WTC11 (cell line): ENCODE measurements at regions not wholly inside any gene's neighbourhood (a gene's known extent, or its start where the extent isn't known, plus 50 kb on each side); places are given as distances from the start of the nearest gene placed in this dataset.

ENCODE experiments used
- ATAC-seq: fragments of 200-7000 bp; cut with Tn5 transposase; 2 replicates; pipeline ENCODE4 v1.10.0; 2021; ENCODE audit warnings: mild to moderate bottlenecking, moderate library complexity
- CTCF ChIA-PET: fragments of 300-600 bp; sonication (Branson Sonifier 250); formaldehyde crosslinking; loops from one replicate; lab custom pipeline; 2021; ENCODE audit warnings: antibody characterized with exemption; lab: Charles Lee
- POLR2A ChIA-PET: fragments of 350-600 bp; sonication (Branson Sonifier 250); formaldehyde crosslinking; loops from one replicate; lab custom pipeline; 2021; ENCODE audit warnings: antibody characterized with exemption; lab: Charles Lee
- DNase-seq: peaks from one replicate; pipeline ENCODE4 v3.0.0; 2021; ENCODE audit warnings: low spot score
- H3K27ac Mint-ChIP-seq: 2 replicates; pipeline ENCODE4 v1.8.0; 2021; ENCODE audit warnings: mixed read lengths
- H3K27me3 Mint-ChIP-seq: 2 replicates; pipeline ENCODE4 v1.8.0; 2021; ENCODE audit warnings: low read depth, mild to moderate bottlenecking, moderate library complexity, mixed read lengths
- H3K36me3 Mint-ChIP-seq: 2 replicates; pipeline ENCODE4 v1.8.0; 2021; ENCODE audit warnings: mixed read lengths
- H3K4me1 Mint-ChIP-seq: 2 replicates; pipeline ENCODE4 v1.8.0; 2022; ENCODE audit warnings: mixed read lengths
- H3K4me3 Mint-ChIP-seq: 2 replicates; pipeline ENCODE4 v1.8.0; 2021; ENCODE audit warnings: mild to moderate bottlenecking, moderate library complexity, mixed read lengths
- H3K9me3 Mint-ChIP-seq: 2 replicates; pipeline ENCODE4 v1.8.0; 2021; ENCODE audit warnings: mixed read lengths
- CBFB ChIP-seq: sonication (generic); formaldehyde crosslinking; IDR thresholded peaks from 2 replicates; pipeline ENCODE4 v1.8.1; 2022; ENCODE audit warnings: mild to moderate bottlenecking, low read depth, missing genetic modification reagents
- CTCF ChIP-seq: fragments of 200-600 bp; IDR thresholded peaks from 2 replicates; pipeline ENCODE4 v1.8.0; 2022; ENCODE audit warnings: antibody characterized with exemption
- E2F1 ChIP-seq: sonication (generic); formaldehyde crosslinking; IDR thresholded peaks from 2 replicates; pipeline ENCODE4 v1.8.0; 2022; ENCODE audit warnings: mild to moderate bottlenecking, missing genetic modification reagents
- E2F5 ChIP-seq: sonication (generic); formaldehyde crosslinking; IDR thresholded peaks from 2 replicates; pipeline ENCODE4 v1.8.1; 2022; ENCODE audit warnings: mild to moderate bottlenecking, moderate library complexity, missing genetic modification reagents
- FOXK1 ChIP-seq: sonication (generic); formaldehyde crosslinking; IDR thresholded peaks from 2 replicates; pipeline ENCODE4 v1.8.0; 2022; ENCODE audit warnings: mild to moderate bottlenecking, moderate library complexity, missing genetic modification reagents
- FOXP4 ChIP-seq: sonication (generic); formaldehyde crosslinking; IDR thresholded peaks from 2 replicates; pipeline ENCODE4 v1.8.0; 2022; ENCODE audit warnings: mild to moderate bottlenecking, missing genetic modification reagents
- GRHL2 ChIP-seq: fragments of 250-450 bp; sonication (Bioruptor Pico); IDR thresholded peaks from 2 replicates; pipeline ENCODE4 v1.8.0; 2022; ENCODE audit warnings: mild to moderate bottlenecking, moderate library complexity; ENCODE audit not compliant: insufficient replicate concordance, severe bottlenecking
- HMGA2 ChIP-seq: fragments of 250-450 bp; sonication (Bioruptor Pico); IDR thresholded peaks from 2 replicates; pipeline ENCODE4 v1.4.0; 2021; ENCODE audit warnings: mild to moderate bottlenecking, moderate library complexity
- KAT7 ChIP-seq: sonication (generic); formaldehyde crosslinking; IDR thresholded peaks from 2 replicates; pipeline ENCODE4 v1.8.1; 2023; ENCODE audit warnings: missing genetic modification reagents, mild to moderate bottlenecking, borderline replicate concordance
- MAX ChIP-seq: sonication (generic); formaldehyde crosslinking; IDR thresholded peaks from 2 replicates; pipeline ENCODE4 v1.8.0; 2022; ENCODE audit warnings: mild to moderate bottlenecking, missing genetic modification reagents
- MXD4 ChIP-seq: fragments of 250-450 bp; sonication (Bioruptor Pico); IDR thresholded peaks from 2 replicates; pipeline ENCODE4 v1.8.0; 2021; ENCODE audit warnings: mild to moderate bottlenecking, moderate library complexity, borderline replicate concordance
- RORB ChIP-seq: fragments of 250-450 bp; sonication (Bioruptor Pico); IDR thresholded peaks from 2 replicates; pipeline ENCODE4 v1.9.0; 2021; ENCODE audit warnings: mild to moderate bottlenecking
- ZNF121 ChIP-seq: sonication (generic); formaldehyde crosslinking; IDR thresholded peaks from 2 replicates; pipeline ENCODE4 v1.8.0; 2023; ENCODE audit warnings: missing genetic modification reagents
- ZNF671 ChIP-seq: fragments of 250-450 bp; sonication (Bioruptor Pico); IDR thresholded peaks from 2 replicates; pipeline ENCODE4 v1.8.0; 2021; ENCODE audit warnings: mild to moderate bottlenecking
- TF ChIP-seq, protein P1 (sequence below): sonication (generic); formaldehyde crosslinking; conservative IDR thresholded peaks from 2 replicates; pipeline ENCODE4 v1.8.1; 2023; ENCODE audit warnings: mild to moderate bottlenecking, low read depth, missing genetic modification reagents, moderate library complexity
- TF ChIP-seq, protein P2 (sequence below): sonication (generic); formaldehyde crosslinking; IDR thresholded peaks from 2 replicates; pipeline ENCODE4 v1.8.1; 2023; ENCODE audit warnings: mild to moderate bottlenecking, missing genetic modification reagents, moderate library complexity
- TF ChIP-seq, protein P3 (sequence below): sonication (generic); formaldehyde crosslinking; IDR thresholded peaks from 2 replicates; pipeline ENCODE4 v1.8.0; 2023; ENCODE audit warnings: missing genetic modification reagents
- TF ChIP-seq, protein P4 (sequence below): sonication (generic); formaldehyde crosslinking; conservative IDR thresholded peaks from 2 replicates; pipeline ENCODE4 v1.8.1; 2022; ENCODE audit warnings: mild to moderate bottlenecking, missing genetic modification reagents
- TF ChIP-seq, protein P5 (sequence below): sonication (generic); formaldehyde crosslinking; IDR thresholded peaks from 2 replicates; pipeline ENCODE4 v1.8.0; 2022; ENCODE audit warnings: mild to moderate bottlenecking, missing genetic modification reagents

- DNase-seq = no peak
Measured at GRCh38 chr13:26920614-26921355, 160.2 kb upstream of the GPR12 start.

More at GRCh38 chr13:26920614-26921355, 160.2 kb upstream of the GPR12 start:
- TF ChIP-seq MXD4 (CRISPR knock-in tag) (no peak), RORB (CRISPR knock-in tag) (no peak), ZNF121 (CRISPR knock-in tag) (no peak), FOXP4 (no peak), MAX (CRISPR knock-in tag) (no peak), CTCF (no peak), KAT7 (no peak), FOXK1 (no peak), E2F1 (CRISPR knock-in tag) (no peak), GRHL2 (CRISPR knock-in tag) (no peak), CBFB (CRISPR knock-in tag) (no peak), E2F5 (CRISPR knock-in tag) (no peak), ZNF671 (CRISPR knock-in tag) (no peak), HMGA2 (CRISPR knock-in tag) (no peak)
- TF ChIP-seq, protein P1, sequence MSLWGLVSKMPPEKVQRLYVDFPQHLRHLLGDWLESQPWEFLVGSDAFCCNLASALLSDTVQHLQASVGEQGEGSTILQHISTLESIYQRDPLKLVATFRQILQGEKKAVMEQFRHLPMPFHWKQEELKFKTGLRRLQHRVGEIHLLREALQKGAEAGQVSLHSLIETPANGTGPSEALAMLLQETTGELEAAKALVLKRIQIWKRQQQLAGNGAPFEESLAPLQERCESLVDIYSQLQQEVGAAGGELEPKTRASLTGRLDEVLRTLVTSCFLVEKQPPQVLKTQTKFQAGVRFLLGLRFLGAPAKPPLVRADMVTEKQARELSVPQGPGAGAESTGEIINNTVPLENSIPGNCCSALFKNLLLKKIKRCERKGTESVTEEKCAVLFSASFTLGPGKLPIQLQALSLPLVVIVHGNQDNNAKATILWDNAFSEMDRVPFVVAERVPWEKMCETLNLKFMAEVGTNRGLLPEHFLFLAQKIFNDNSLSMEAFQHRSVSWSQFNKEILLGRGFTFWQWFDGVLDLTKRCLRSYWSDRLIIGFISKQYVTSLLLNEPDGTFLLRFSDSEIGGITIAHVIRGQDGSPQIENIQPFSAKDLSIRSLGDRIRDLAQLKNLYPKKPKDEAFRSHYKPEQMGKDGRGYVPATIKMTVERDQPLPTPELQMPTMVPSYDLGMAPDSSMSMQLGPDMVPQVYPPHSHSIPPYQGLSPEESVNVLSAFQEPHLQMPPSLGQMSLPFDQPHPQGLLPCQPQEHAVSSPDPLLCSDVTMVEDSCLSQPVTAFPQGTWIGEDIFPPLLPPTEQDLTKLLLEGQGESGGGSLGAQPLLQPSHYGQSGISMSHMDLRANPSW (CRISPR knock-in tag) = no peak
- TF ChIP-seq, protein P2, sequence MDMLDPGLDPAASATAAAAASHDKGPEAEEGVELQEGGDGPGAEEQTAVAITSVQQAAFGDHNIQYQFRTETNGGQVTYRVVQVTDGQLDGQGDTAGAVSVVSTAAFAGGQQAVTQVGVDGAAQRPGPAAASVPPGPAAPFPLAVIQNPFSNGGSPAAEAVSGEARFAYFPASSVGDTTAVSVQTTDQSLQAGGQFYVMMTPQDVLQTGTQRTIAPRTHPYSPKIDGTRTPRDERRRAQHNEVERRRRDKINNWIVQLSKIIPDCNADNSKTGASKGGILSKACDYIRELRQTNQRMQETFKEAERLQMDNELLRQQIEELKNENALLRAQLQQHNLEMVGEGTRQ (CRISPR knock-in tag) = no peak
- TF ChIP-seq, protein P3, sequence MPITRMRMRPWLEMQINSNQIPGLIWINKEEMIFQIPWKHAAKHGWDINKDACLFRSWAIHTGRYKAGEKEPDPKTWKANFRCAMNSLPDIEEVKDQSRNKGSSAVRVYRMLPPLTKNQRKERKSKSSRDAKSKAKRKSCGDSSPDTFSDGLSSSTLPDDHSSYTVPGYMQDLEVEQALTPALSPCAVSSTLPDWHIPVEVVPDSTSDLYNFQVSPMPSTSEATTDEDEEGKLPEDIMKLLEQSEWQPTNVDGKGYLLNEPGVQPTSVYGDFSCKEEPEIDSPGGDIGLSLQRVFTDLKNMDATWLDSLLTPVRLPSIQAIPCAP (CRISPR knock-in tag) = no peak
- TF ChIP-seq, protein P4, sequence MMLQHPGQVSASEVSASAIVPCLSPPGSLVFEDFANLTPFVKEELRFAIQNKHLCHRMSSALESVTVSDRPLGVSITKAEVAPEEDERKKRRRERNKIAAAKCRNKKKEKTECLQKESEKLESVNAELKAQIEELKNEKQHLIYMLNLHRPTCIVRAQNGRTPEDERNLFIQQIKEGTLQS (CRISPR knock-in tag) = no peak
- TF ChIP-seq, protein P5, sequence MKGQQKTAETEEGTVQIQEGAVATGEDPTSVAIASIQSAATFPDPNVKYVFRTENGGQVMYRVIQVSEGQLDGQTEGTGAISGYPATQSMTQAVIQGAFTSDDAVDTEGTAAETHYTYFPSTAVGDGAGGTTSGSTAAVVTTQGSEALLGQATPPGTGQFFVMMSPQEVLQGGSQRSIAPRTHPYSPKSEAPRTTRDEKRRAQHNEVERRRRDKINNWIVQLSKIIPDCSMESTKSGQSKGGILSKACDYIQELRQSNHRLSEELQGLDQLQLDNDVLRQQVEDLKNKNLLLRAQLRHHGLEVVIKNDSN = no peak
- H3K9me3 Mint-ChIP-seq = no peaks in the 10 kb centered on the region
- ChIA-PET POLR2A (no interaction called here), CTCF (interaction anchor here (2.5 kb wide), 1 partner anchor 222 kb away, joined by 9 read pairs; no protein-coding TSS in a partner anchor)
- no peaks in the 10 kb centered on the region for H3K36me3 Mint-ChIP-seq
- H3K4me3 Mint-ChIP-seq = no peak overlapping the region
- no peak overlapping the region for H3K27ac Mint-ChIP-seq
- H3K27me3 Mint-ChIP-seq = no peaks in the 10 kb centered on the region; the same call in 1 of the 2 replicates
- ATAC-seq = no peak
- H3K4me1 Mint-ChIP-seq = no peaks in the 10 kb centered on the region
